Endothelial cell of umbilical vein (primary cell): ENCODE measurements at regions not wholly inside any gene's neighbourhood (a gene's known extent, or its start where the extent isn't known, plus 50 kb on each side); places are given as distances from the start of the nearest gene placed in this dataset.

ENCODE experiments used
- BruUV-seq: library from RNA; stranded (reverse); fragments of 400-500 nt; replicated peaks from 2 replicates; lab custom pipeline; 2021; lab: Mats Ljungman, UMichigan
- CTCF ChIA-PET: fragments of 300-600, 350-600 bp; sonication (Branson Sonifier 250); formaldehyde crosslinking; loops from one replicate; lab custom pipeline; 2021; ENCODE audit warnings: antibody characterized with exemption, inconsistent platforms; lab: Charles Lee
- POLR2A ChIA-PET: fragments of 300-600, 350-600 bp; sonication (Branson Sonifier 250); formaldehyde crosslinking; loops from one replicate; lab custom pipeline; 2021; ENCODE audit warnings: antibody characterized with exemption, inconsistent platforms; lab: Charles Lee
- DNase-seq: peaks from one replicate; pipeline ENCODE4 v3.0.0-alpha.2; 2011; ENCODE audit warnings: low read depth, low spot score
- FAIRE-seq: peaks from 2 replicates; lab custom pipeline; 2011; peaks lifted over from hg19 to GRCh38; lab: Jason Lieb, UNC
- H2AFZ ChIP-seq: 2 replicates; pipeline ENCODE4 v1.6.0; 2012; ENCODE audit warnings: low read depth, low read length, control low read depth, inconsistent platforms
- H3K27ac ChIP-seq: 2 replicates; pipeline ENCODE4 v1.5.1; 2011; ENCODE audit warnings: low read depth, mild to moderate bottlenecking, control low read depth, low read length, moderate library complexity; ENCODE audit not compliant: insufficient read depth
- H3K27me3 ChIP-seq, 2 experiments: 2 replicates each; pipeline versions ENCODE4 v1.6.0 to v1.6.1; 2011; ENCODE audit warnings: low read length in 2 of 2, mixed read lengths in 1 of 2; ENCODE audit not compliant: control insufficient read depth in 2 of 2, insufficient read depth in 2 of 2
- H3K36me3 ChIP-seq, 2 experiments: 2 replicates in 1 of 2; 3 replicates in 1 of 2; pipeline ENCODE4 v1.5.1; 2011; ENCODE audit warnings: low read length in 2 of 2, mild to moderate bottlenecking in 1 of 2, moderate library complexity in 1 of 2; ENCODE audit not compliant: control insufficient read depth in 2 of 2, insufficient read depth in 2 of 2; ENCODE audit errors: extremely low read depth in 1 of 2
- H3K4me1 ChIP-seq: 3 replicates; pipeline ENCODE4 v1.5.1; 2011; ENCODE audit warnings: mild to moderate bottlenecking, low read length; ENCODE audit not compliant: control insufficient read depth, insufficient read depth; ENCODE audit errors: extremely low read depth
- H3K4me2 ChIP-seq: 2 replicates; pipeline ENCODE4 v1.6.1; 2011; ENCODE audit warnings: low read length, control low read depth, mixed read lengths; ENCODE audit not compliant: insufficient read depth
- H3K4me3 ChIP-seq, 3 experiments: fragments of 200-600 bp in 1 of 3; sonication (generic), shearing (Covaris generic) in 1 of 3; replicated peaks in 1 of 3; 2 replicates each; pipeline ENCODE4 v1.5.1; 2011 to 2016; ENCODE audit warnings: control low read depth in 3 of 3, low read length in 3 of 3, mild to moderate bottlenecking in 2 of 3, inconsistent platforms in 1 of 3, low read depth in 1 of 3, moderate library complexity in 1 of 3; ENCODE audit not compliant: insufficient read depth in 1 of 3
- H3K79me2 ChIP-seq: 2 replicates; pipeline ENCODE4 v1.6.0; 2012; ENCODE audit warnings: low read length, inconsistent platforms; ENCODE audit not compliant: control insufficient read depth, insufficient read depth
- H3K9ac ChIP-seq: replicated peaks from 2 replicates; pipeline ENCODE3; 2011; ENCODE audit warnings: low read length, control low read depth; ENCODE audit not compliant: insufficient read depth; ENCODE audit errors: extremely low read depth
- H3K9me1 ChIP-seq: replicated peaks from 3 replicates; pipeline ENCODE4 v1.6.0; 2011; ENCODE audit warnings: mild to moderate bottlenecking, low read length; ENCODE audit not compliant: control insufficient read depth, insufficient read depth; ENCODE audit errors: extremely low read depth
- H3K9me3 ChIP-seq: replicated peaks from 2 replicates; pipeline ENCODE4 v1.5.1; 2012; ENCODE audit warnings: low read length, inconsistent platforms; ENCODE audit not compliant: control insufficient read depth, insufficient read depth
- H4K20me1 ChIP-seq: replicated peaks from 2 replicates; pipeline ENCODE3; 2011; ENCODE audit warnings: mild to moderate bottlenecking, low read length; ENCODE audit not compliant: control insufficient read depth, insufficient read depth; ENCODE audit errors: extremely low read depth
- EZH2 ChIP-seq: IDR thresholded peaks from 2 replicates; pipeline ENCODE4 v1.6.1; 2012; ENCODE audit warnings: borderline replicate concordance, low read depth, mild to moderate bottlenecking, moderate library complexity, low read length, inconsistent platforms; ENCODE audit not compliant: severe bottlenecking
- FOS ChIP-seq: IDR thresholded peaks from 2 replicates; pipeline ENCODE4 v1.6.1; 2011; ENCODE audit warnings: mild to moderate bottlenecking, low read length, moderate library complexity, borderline replicate concordance; ENCODE audit not compliant: insufficient read depth
- GATA2 ChIP-seq: IDR thresholded peaks from 2 replicates; pipeline ENCODE4 v1.7.0; 2011; ENCODE audit warnings: low read depth, mild to moderate bottlenecking, moderate library complexity, mixed read lengths, low read length; ENCODE audit not compliant: insufficient read length, insufficient read depth
- JUN ChIP-seq: IDR thresholded peaks from 2 replicates; pipeline ENCODE4 v1.6.1; 2011; ENCODE audit warnings: borderline replicate concordance, low read depth; ENCODE audit not compliant: insufficient read length, insufficient read depth
- MYC ChIP-seq: IDR thresholded peaks from one replicate; pipeline ENCODE4 v1.6.1; 2011; ENCODE audit warnings: mild to moderate bottlenecking, low read depth, low read length
- POLR2A ChIP-seq: IDR thresholded peaks from 2 replicates; pipeline ENCODE4 v1.6.1; 2012; ENCODE audit warnings: low read depth, mild to moderate bottlenecking, control low read depth, low read length
- POLR2AphosphoS5 ChIP-seq: IDR thresholded peaks from 2 replicates; pipeline ENCODE4 v1.6.1; 2012; ENCODE audit warnings: low read depth, mild to moderate bottlenecking, control low read depth, low read length, moderate library complexity; ENCODE audit not compliant: insufficient read depth
- dilution Hi-C: fragments of 300-500 bp; cut with MboI; formaldehyde crosslinking; loops from one replicate; pipeline ENCODE4 v1.15.0; 2019; ENCODE audit warnings: low sequenced_read_pairs; ENCODE audit not compliant: extremely low pct_ligation_motif_present
- intact Hi-C: fragments of 100-400 bp; cut with micrococcal nuclease; formaldehyde crosslinking; loops from one replicate; pipeline ENCODE4 v1.10.0; 2022
- TF ChIP-seq, protein P1 (sequence below), 2 donors: IDR thresholded peaks; 1 replicate in 1 of 2; 2 replicates in 1 of 2; pipeline ENCODE4 v1.5.1; 2011; ENCODE audit warnings: low read length in 2 of 2, mild to moderate bottlenecking in 2 of 2, moderate library complexity in 2 of 2, control low read depth in 1 of 2, inconsistent platforms in 1 of 2, low read depth in 1 of 2; ENCODE audit not compliant: insufficient read depth in 1 of 2; ENCODE audit errors: extremely low read depth in 1 of 2
- TF ChIP-seq, protein P2 (sequence below): IDR thresholded peaks from 2 replicates; pipeline ENCODE4 v1.6.1; 2011; ENCODE audit not compliant: insufficient read depth, insufficient read length

DNA sequence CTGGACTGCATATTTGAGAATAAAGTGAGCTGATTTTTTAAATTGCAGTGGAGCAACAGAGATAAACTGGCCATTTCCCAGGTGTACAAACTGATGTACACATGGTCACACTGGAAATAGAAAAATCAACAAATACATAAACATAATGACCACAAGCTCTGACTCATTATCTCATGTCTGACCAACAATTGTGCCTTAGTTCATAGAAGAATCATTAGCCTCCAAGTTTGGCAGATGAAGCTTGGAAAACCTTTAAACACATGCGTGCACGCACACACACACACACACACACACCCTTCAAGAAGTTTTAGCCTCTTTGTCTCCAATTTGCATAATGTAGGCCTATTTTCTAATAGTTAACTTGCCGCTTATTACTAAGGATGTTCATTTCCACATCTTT, 308.9 kb upstream of the POM121L12 start:
- intact Hi-C loops (no loop called here), dilution Hi-C loops (no loop called here)
- Histone ChIP-seq H3K27me3 (no peaks in the 10 kb centered on the region), H3K4me1 (peaks cover 10% of the 10 kb centered on the region), H2AFZ (no peak overlapping the region), H3K36me3 (no peaks in the 10 kb centered on the region), H3K9ac (no peak overlapping the region), H3K9me3 (no peaks in the 10 kb centered on the region), H3K79me2 (no peaks in the 10 kb centered on the region), H4K20me1 (no peaks in the 10 kb centered on the region), H3K27ac (no peak overlapping the region), H3K4me3 (no peak overlapping the region), H3K9me1 (no peaks in the 10 kb centered on the region), H3K4me2 (no peak overlapping the region)
- no TSS peak for BruUV-seq
- CTCF ChIA-PET = no interaction called here
- TF ChIP-seq, protein P1, sequence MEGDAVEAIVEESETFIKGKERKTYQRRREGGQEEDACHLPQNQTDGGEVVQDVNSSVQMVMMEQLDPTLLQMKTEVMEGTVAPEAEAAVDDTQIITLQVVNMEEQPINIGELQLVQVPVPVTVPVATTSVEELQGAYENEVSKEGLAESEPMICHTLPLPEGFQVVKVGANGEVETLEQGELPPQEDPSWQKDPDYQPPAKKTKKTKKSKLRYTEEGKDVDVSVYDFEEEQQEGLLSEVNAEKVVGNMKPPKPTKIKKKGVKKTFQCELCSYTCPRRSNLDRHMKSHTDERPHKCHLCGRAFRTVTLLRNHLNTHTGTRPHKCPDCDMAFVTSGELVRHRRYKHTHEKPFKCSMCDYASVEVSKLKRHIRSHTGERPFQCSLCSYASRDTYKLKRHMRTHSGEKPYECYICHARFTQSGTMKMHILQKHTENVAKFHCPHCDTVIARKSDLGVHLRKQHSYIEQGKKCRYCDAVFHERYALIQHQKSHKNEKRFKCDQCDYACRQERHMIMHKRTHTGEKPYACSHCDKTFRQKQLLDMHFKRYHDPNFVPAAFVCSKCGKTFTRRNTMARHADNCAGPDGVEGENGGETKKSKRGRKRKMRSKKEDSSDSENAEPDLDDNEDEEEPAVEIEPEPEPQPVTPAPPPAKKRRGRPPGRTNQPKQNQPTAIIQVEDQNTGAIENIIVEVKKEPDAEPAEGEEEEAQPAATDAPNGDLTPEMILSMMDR (IDR thresholded peaks at IDR 0.05; ENCODE audit: extremely low read depth in 1 of 2, insufficient read depth in 1 of 2, low read depth in 1 of 2, low read length in 2 of 2) = no peak
- TF ChIP-seq EZH2 (no peak), MYC (no peak), POLR2AphosphoS5 (no peak), POLR2A (no peak)
- TF ChIP-seq, protein P2, sequence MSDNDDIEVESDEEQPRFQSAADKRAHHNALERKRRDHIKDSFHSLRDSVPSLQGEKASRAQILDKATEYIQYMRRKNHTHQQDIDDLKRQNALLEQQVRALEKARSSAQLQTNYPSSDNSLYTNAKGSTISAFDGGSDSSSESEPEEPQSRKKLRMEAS = no peak
- FAIRE-seq = no peak
- no peak for DNase-seq
- POLR2A ChIA-PET = no interaction called here

DNA sequence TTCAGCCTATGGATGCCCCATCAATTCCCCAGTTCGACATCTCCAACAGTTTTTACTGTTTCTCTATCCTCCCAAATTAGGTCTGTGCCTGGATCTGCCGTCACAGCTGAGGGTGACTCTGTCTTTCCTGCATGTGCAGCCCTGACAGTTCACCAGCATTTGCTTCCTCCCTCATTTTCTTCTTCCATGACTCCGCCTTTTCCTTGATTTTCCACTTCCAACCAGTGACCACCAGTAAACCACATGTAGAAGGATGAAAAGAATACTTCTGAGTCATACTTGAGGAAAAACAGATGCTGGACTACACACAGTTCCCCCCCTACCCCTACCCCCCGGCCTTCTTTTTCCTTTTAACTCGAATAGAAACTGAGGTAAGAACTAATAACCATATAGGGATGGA, 311.8 kb upstream of the POM121L12 start:
- Histone ChIP-seq H3K36me3 (no peaks in the 10 kb centered on the region), H3K9me1 (no peaks in the 10 kb centered on the region), H3K79me2 (no peaks in the 10 kb centered on the region), H3K4me3 (no peak overlapping the region), H3K4me1 (peaks cover 16% of the 10 kb centered on the region), H3K9me3 (no peaks in the 10 kb centered on the region), H3K27ac (no peak overlapping the region), H3K4me2 (no peak overlapping the region), H4K20me1 (no peaks in the 10 kb centered on the region), H3K9ac (no peak overlapping the region), H2AFZ (no peak overlapping the region), H3K27me3 (no peaks in the 10 kb centered on the region)
- CTCF ChIA-PET = no interaction called here
- POLR2A ChIA-PET = no interaction called here
- no peak for DNase-seq
- dilution Hi-C loops (no loop called here), intact Hi-C loops (no loop called here)
- no TSS peak for BruUV-seq
- TF ChIP-seq EZH2 (no peak), FOS (no peak), POLR2A (no peak), JUN (no peak), GATA2 (no peak), MYC (no peak), POLR2AphosphoS5 (no peak)
- TF ChIP-seq, protein P1 (IDR thresholded peaks at IDR 0.05; ENCODE audit: extremely low read depth in 1 of 2, insufficient read depth in 1 of 2, low read depth in 1 of 2, low read length in 2 of 2) = no peak
- TF ChIP-seq, protein P2 = no peak
- FAIRE-seq = no peak
